ENCODE measurements at regions not wholly inside any gene's neighbourhood (a gene's known extent, or its start where the extent isn't known, plus 50 kb on each side); places are given as distances from the start of the nearest gene placed in this dataset.

DNA sequence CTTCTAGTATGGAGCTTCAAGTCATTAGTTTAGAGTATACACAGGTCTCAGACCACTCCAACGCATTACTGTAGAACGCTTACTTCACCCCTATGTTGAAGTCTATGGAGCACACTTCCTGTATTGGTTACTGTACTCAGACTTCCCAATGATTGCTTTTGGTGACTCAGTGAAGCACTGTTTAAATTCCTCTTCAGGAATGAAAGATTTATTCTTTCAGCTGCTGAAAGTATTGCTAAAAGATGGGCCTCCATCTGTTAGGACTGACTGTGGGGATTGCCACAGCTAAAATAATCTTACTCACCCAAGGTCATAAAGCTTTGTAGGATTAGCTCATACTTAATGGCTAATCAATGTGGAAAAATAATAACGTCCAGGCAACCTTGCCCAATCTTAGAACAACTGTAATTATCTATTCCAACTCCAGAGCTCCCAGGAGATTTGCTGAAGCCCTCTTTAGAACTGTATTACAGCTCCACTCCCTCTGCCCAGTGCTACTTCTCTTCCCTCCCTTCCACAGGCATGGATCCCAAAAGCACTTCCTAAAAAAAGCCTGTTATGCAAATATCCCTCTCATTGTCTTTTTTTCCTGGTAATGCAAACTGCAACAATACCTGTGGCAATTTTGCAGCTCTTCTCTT is 281.9 kb upstream of the HS3ST1 start:
- no peak for ATAC-seq
- Histone ChIP-seq H3K27ac (no peak overlapping the region), H3K4me1 (no peaks in the 10 kb centered on the region), H3K9me3 (no peaks in the 10 kb centered on the region), H3K27me3 (no peaks in the 10 kb centered on the region), H3K36me3 (no peaks in the 10 kb centered on the region), H3K4me3 (no peak overlapping the region)
- DNase-seq = no peak
- WGBS (ENCODE audit: insufficient coverage, low coverage, low lambda C conversion rate, missing lambda C conversion rate) = 61% methylated on average over 3 of the region's 3 CpGs
- no peak for TF ChIP-seq POLR2A (IDR thresholded peaks at IDR 0.05)
- TF ChIP-seq, protein P1, sequence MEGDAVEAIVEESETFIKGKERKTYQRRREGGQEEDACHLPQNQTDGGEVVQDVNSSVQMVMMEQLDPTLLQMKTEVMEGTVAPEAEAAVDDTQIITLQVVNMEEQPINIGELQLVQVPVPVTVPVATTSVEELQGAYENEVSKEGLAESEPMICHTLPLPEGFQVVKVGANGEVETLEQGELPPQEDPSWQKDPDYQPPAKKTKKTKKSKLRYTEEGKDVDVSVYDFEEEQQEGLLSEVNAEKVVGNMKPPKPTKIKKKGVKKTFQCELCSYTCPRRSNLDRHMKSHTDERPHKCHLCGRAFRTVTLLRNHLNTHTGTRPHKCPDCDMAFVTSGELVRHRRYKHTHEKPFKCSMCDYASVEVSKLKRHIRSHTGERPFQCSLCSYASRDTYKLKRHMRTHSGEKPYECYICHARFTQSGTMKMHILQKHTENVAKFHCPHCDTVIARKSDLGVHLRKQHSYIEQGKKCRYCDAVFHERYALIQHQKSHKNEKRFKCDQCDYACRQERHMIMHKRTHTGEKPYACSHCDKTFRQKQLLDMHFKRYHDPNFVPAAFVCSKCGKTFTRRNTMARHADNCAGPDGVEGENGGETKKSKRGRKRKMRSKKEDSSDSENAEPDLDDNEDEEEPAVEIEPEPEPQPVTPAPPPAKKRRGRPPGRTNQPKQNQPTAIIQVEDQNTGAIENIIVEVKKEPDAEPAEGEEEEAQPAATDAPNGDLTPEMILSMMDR (IDR thresholded peaks at IDR 0.05) = no peak
- intact Hi-C loops (cut with DNase I) = no loop called here

- ATAC-seq = no peak
- 21% methylated on average over 1 of the region's 1 CpG for WGBS (ENCODE audit: insufficient coverage, low coverage, low lambda C conversion rate, missing lambda C conversion rate)
- DNase-seq = no peak
- Histone ChIP-seq H3K9me3 (no peaks in the 10 kb centered on the region), H3K27ac (no peak overlapping the region), H3K27me3 (no peaks in the 10 kb centered on the region), H3K36me3 (no peaks in the 10 kb centered on the region), H3K4me3 (no peak overlapping the region), H3K4me1 (no peaks in the 10 kb centered on the region)
- TF ChIP-seq, protein P1 (IDR thresholded peaks at IDR 0.05) = no peak
- TF ChIP-seq POLR2A (IDR thresholded peaks at IDR 0.05) = no peak
- intact Hi-C loops (cut with DNase I) = no loop called here
These were observed 275.6 kb upstream of the HS3ST1 start for GRCh38 chr4:11704186-11704830.

GRCh38 chr4:11702886-11703557 is 274.3 kb upstream of the HS3ST1 start:
- Histone ChIP-seq H3K27me3 (no peaks in the 10 kb centered on the region), H3K4me3 (no peak overlapping the region), H3K27ac (no peak overlapping the region), H3K9me3 (no peaks in the 10 kb centered on the region), H3K4me1 (no peaks in the 10 kb centered on the region), H3K36me3 (no peaks in the 10 kb centered on the region)
- ATAC-seq (no peak), DNase-seq (no peak)
- intact Hi-C loops (cut with DNase I) = no loop called here
- TF ChIP-seq POLR2A (IDR thresholded peaks at IDR 0.05) = no peak
- TF ChIP-seq, protein P1 (IDR thresholded peaks at IDR 0.05) = no peak
- WGBS (ENCODE audit: insufficient coverage, low coverage, low lambda C conversion rate, missing lambda C conversion rate) = 51% methylated on average over 3 of the region's 3 CpGs

DNA sequence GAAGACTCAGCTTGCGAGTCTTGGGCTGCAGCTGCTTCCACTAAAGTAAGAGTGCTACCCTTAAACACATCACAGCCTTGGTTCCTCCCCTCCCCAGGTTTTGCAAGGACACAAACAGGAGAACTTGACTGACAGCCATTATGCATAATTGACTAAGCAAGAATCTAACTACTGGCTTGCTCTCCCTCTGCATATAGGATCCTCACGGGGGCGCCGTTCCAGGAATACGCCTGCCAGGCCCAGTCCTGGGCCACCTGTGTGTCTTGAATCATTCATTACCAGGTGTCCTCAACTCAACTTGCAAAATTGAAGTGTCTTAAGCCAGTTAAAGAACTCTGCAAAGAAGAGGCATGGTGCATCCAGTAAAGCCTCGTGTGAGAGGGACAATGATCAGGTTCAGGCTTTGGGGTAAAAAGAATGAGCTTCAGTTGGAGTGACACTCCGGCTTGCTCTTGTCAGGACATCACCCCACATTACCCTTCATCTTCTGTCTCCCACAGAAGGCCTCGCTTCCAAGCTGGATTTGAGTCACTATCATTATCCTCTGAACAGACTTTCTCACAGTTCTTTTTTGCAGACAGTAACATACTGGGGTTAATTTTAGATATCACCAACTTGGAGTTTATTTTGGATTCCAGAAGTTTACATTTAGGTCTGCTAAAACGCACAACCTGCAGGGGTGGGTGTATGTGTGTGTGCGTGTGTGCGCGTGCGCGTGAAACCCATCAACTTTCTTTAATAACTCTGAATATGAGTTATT is 273.5 kb upstream of the HS3ST1 start:
- Histone ChIP-seq H3K36me3 (no peaks in the 10 kb centered on the region), H3K27ac (no peak overlapping the region), H3K27me3 (no peaks in the 10 kb centered on the region), H3K4me3 (no peak overlapping the region), H3K4me1 (no peaks in the 10 kb centered on the region), H3K9me3 (no peaks in the 10 kb centered on the region)
- intact Hi-C loops (cut with DNase I) = no loop called here
- TF ChIP-seq, protein P1 (IDR thresholded peaks at IDR 0.05) = no peak
- TF ChIP-seq POLR2A (IDR thresholded peaks at IDR 0.05) = no peak
- DNase-seq = no peak
- 71% methylated on average over 14 of the region's 14 CpGs for WGBS (ENCODE audit: insufficient coverage, low coverage, low lambda C conversion rate, missing lambda C conversion rate)
- ATAC-seq = no peak

All from right lobe of liver (tissue), 6 donors.